Mammary epithelial cell (primary cell): ENCODE measurements at regions not wholly inside any gene's neighbourhood (a gene's known extent, or its start where the extent isn't known, plus 50 kb on each side); places are given as distances from the start of the nearest gene placed in this dataset.

ENCODE experiments used
- CTCF ChIP-seq, 2 donors: IDR thresholded peaks in 1 of 2; conservative IDR thresholded peaks in 1 of 2; 2 replicates each; pipeline ENCODE4 v1.5.1; 2011 to 2012; ENCODE audit warnings: inconsistent platforms in 2 of 2, low read length in 2 of 2, mild to moderate bottlenecking in 2 of 2, control low read depth in 1 of 2, low read depth in 1 of 2; ENCODE audit not compliant: insufficient read depth in 1 of 2; ENCODE audit errors: extremely low read depth in 1 of 2
- EZH2 ChIP-seq: IDR thresholded peaks from 2 replicates; pipeline ENCODE4 v1.6.1; 2012; ENCODE audit warnings: low read length, inconsistent platforms, borderline replicate concordance

GRCh38 chr16:76976101-76976500 lies 214.9 kb upstream of the MON1B start:
- TF ChIP-seq EZH2 (no peak), CTCF (conservative IDR thresholded peaks at IDR 0.05 in 1 of 2, IDR thresholded peaks at IDR 0.05 in 1 of 2; ENCODE audit: extremely low read depth in 1 of 2, insufficient read depth in 1 of 2, low read depth in 1 of 2, low read length in 2 of 2) (no peak)
